ENCODE measurements at regions not wholly inside any gene's neighbourhood (a gene's known extent, or its start where the extent isn't known, plus 50 kb on each side); places are given as distances from the start of the nearest gene placed in this dataset.
"Not testable (repeated sequence)": the region's sequence is repeated elsewhere in the genome, so short reads cannot be mapped to it uniquely, and the experiment has no call there.

DNA sequence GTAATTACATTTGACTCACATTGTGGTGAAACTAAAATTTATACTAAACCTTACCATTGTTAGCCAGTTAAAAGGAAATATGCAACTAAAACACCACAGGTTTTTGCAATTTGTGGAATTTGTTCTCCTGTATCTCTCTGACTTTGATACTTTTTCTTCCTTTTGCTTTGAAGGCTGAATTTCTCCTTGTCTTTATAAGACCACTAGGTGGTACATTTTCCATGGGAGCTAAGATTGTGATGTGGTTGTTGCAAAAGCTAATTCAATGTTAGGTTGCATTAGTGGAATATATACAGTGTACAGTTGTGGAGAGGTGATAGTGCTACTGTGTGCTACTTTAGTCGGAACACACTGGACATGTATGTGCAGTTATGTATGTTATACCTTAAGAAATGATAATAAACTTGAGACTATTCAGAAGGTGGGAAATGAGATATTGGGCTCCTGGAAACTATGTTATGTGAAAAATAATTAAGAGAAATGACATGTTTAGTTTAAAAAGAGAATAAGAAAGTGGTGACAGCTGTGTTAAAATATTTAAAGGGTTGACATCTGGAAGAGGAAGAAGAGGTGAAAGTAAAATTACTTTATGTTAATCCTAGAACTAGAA lies 70.3 kb downstream of the ARL9 start:
- DNase-seq, result peak; percentile 55

DNA sequence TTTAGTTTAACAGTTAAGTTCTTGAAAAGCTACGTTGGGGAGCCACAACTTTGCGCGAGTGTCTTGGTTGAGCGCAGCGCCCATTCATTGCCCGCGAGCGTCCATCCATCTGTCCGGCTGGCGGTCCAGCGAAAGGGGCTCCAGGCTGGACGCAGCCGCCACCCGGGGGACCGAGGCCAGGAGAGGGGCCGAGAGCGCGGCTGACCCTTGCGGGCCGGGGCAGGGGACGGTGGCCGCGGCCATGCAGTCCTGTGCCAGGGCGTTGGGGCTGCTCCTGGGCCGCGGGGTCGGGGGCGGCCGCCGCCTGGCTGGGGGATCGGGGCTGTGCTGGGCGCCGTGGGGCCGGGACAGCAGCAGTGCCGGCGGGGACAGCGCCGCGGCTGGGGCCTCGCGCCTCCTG lies 86.8 kb downstream of the ARL9 start:
- DNase-seq, result not testable (repeated sequence)
